Loucy (cell line): ENCODE measurements at regions not wholly inside any gene's neighbourhood (a gene's known extent, or its start where the extent isn't known, plus 50 kb on each side); places are given as distances from the start of the nearest gene placed in this dataset.

ENCODE experiments used
- CTCF ChIP-seq: fragments of 200-600 bp; sonication (generic); conservative IDR thresholded peaks from 2 replicates; pipeline ENCODE4 v1.5.1; 2014; ENCODE audit warnings: mild to moderate bottlenecking, antibody characterized with exemption, low read length
- EZH2phosphoT487 ChIP-seq: fragments of 200-600 bp; IDR thresholded peaks from 2 replicates; pipeline ENCODE4 v1.6.1; 2018; ENCODE audit warnings: antibody characterized with exemption, mild to moderate bottlenecking, moderate library complexity, borderline replicate concordance

- no peak for TF ChIP-seq CTCF
- TF ChIP-seq EZH2phosphoT487, result no peak
Measured at GRCh38 chr3:65035246-65035645, 347.4 kb upstream of the ADAMTS9 start.
